22Rv1 (cell line): ENCODE measurements at regions not wholly inside any gene's neighbourhood (a gene's known extent, or its start where the extent isn't known, plus 50 kb on each side); places are given as distances from the start of the nearest gene placed in this dataset.

Experiments
- ZFX ChIP-seq: fragments of 450-650 bp; IDR thresholded peaks from 2 replicates; pipeline ENCODE4 v1.6.1; 2017; ENCODE audit warnings: antibody characterized with exemption, borderline replicate concordance
- TF ChIP-seq, protein P1 (sequence below): fragments of 450-650 bp; IDR thresholded peaks from 2 replicates; pipeline ENCODE4 v1.5.1; 2017; ENCODE audit warnings: mild to moderate bottlenecking

DNA sequence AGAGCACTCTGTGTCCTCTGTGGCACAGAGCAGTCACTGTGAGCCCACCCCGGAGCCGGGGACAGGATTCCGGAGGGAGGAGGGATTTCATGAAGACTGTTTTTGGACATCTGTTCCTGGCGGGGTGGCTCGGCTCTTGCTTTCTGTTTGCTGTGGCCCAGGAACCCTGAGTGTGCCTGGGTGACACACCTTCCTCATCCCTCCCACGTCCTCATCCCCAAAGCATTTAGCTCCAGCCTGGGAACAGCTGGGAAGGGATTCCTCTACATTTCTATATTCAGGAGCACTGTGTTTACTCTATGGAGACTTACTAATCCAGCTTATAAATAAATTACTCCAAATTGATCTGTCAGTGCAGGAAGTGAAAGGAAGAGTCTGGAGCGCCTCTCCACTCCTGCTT lies 97.8 kb upstream of the UBL3 start:
- TF ChIP-seq, protein P1, sequence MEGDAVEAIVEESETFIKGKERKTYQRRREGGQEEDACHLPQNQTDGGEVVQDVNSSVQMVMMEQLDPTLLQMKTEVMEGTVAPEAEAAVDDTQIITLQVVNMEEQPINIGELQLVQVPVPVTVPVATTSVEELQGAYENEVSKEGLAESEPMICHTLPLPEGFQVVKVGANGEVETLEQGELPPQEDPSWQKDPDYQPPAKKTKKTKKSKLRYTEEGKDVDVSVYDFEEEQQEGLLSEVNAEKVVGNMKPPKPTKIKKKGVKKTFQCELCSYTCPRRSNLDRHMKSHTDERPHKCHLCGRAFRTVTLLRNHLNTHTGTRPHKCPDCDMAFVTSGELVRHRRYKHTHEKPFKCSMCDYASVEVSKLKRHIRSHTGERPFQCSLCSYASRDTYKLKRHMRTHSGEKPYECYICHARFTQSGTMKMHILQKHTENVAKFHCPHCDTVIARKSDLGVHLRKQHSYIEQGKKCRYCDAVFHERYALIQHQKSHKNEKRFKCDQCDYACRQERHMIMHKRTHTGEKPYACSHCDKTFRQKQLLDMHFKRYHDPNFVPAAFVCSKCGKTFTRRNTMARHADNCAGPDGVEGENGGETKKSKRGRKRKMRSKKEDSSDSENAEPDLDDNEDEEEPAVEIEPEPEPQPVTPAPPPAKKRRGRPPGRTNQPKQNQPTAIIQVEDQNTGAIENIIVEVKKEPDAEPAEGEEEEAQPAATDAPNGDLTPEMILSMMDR = no peak
- no peak for TF ChIP-seq ZFX
